ENCODE measurements at regions not wholly inside any gene's neighbourhood (a gene's known extent, or its start where the extent isn't known, plus 50 kb on each side); places are given as distances from the start of the nearest gene placed in this dataset.

GRCh38 chr3:154517404-154517803 lies 87.4 kb upstream of the GPR149 start:
- TF ChIP-seq POLR2A (IDR thresholded peaks at IDR 0.05) (no peak), CTCF (IDR thresholded peaks at IDR 0.05) (no peak)

All from lower leg skin (tissue), 3 donors.